GM12878 (cell line): ENCODE measurements at regions not wholly inside any gene's neighbourhood (a gene's known extent, or its start where the extent isn't known, plus 50 kb on each side); places are given as distances from the start of the nearest gene placed in this dataset.

Experiments used
- ATAC-seq: fragments of 200-7000 bp; cut with Tn5 transposase; 3 replicates; pipeline ENCODE4 v1.9.1; 2020; ENCODE audit warnings: mild to moderate bottlenecking, moderate library complexity
- BruUV-seq: library from RNA; stranded (reverse); fragments of 400-500 nt; replicated peaks from 2 replicates; lab custom pipeline; 2021; lab: Mats Ljungman, UMichigan
- CTCF ChIA-PET: fragments of 300-600 bp; sonication (Branson Sonifier 250); formaldehyde crosslinking; extraction: SDS; loops from one replicate; lab custom pipeline; 2021; ENCODE audit warnings: inconsistent platforms; lab: Yijun Ruan, JAX
- POLR2A ChIA-PET: fragments of 350-600 bp; formaldehyde crosslinking; extraction: SDS; loops from one replicate; lab custom pipeline; 2021; ENCODE audit warnings: inconsistent platforms; lab: Charles Lee
- RAD21 ChIA-PET: fragments of 300-600 bp; sonication (Branson Sonifier 250); formaldehyde crosslinking; loops from one replicate; lab custom pipeline; 2023; ENCODE audit warnings: antibody characterized with exemption; ENCODE audit not compliant: unreplicated experiment; lab: Charles Lee
- SMC1A ChIA-PET: fragments of 300-600 bp; sonication (Branson Sonifier 250); formaldehyde crosslinking; loops from one replicate; lab custom pipeline; 2023; ENCODE audit not compliant: unreplicated experiment, uncharacterized antibody; lab: Charles Lee
- DNase-seq: peaks from one replicate; pipeline ENCODE4 v3.0.0-alpha.2; 2011; ENCODE audit warnings: low read depth, low spot score
- FAIRE-seq: peaks from 3 replicates; lab custom pipeline; 2011; peaks lifted over from hg19 to GRCh38; lab: Jason Lieb, UNC
- H2AFZ ChIP-seq: 2 replicates; pipeline ENCODE4 v1.6.0; 2011; ENCODE audit warnings: low read depth, low read length, control low read depth; ENCODE audit not compliant: control insufficient read depth
- H3K27ac ChIP-seq: 2 replicates; pipeline ENCODE4 v1.5.1; 2011; ENCODE audit warnings: control low read depth; ENCODE audit not compliant: control insufficient read depth, insufficient read depth
- H3K27me3 ChIP-seq, 2 experiments: replicated peaks in 1 of 2; 2 replicates each; pipeline versions ENCODE4 v1.6.0 to v1.6.1; 2011; ENCODE audit warnings: low read length in 1 of 2; ENCODE audit not compliant: control insufficient read depth in 2 of 2, insufficient read depth in 2 of 2
- H3K36me3 ChIP-seq, 2 experiments: 2 replicates each; pipeline ENCODE4 v1.5.1; 2011; ENCODE audit warnings: low read length in 1 of 2; ENCODE audit not compliant: control insufficient read depth in 2 of 2, insufficient read depth in 2 of 2
- H3K4me1 ChIP-seq: 2 replicates; pipeline ENCODE4 v1.6.1; 2011; ENCODE audit warnings: mild to moderate bottlenecking, low read length, moderate library complexity, mixed read lengths; ENCODE audit not compliant: control insufficient read depth, insufficient read depth
- H3K4me2 ChIP-seq: 2 replicates; pipeline ENCODE4 v1.6.0; 2011; ENCODE audit warnings: control low read depth; ENCODE audit not compliant: control insufficient read depth, insufficient read depth
- H3K4me3 ChIP-seq: fragments of 200-600 bp; sonication (generic); 2 replicates; pipeline ENCODE4 v1.5.1; 2016
- H3K79me2 ChIP-seq: 2 replicates; pipeline ENCODE4 v1.6.0; 2011; ENCODE audit warnings: low read length; ENCODE audit not compliant: control insufficient read depth, insufficient read depth
- H3K9ac ChIP-seq: 2 replicates; pipeline ENCODE4 v1.8.0; 2011; ENCODE audit warnings: low read length, control low read depth, mixed read lengths; ENCODE audit not compliant: control insufficient read depth, insufficient read depth
- H3K9me3 ChIP-seq: replicated peaks from 3 replicates; pipeline ENCODE4 v1.5.1; 2011; ENCODE audit warnings: mild to moderate bottlenecking, low read length; ENCODE audit not compliant: control insufficient read depth, insufficient read depth
- H4K20me1 ChIP-seq: 2 replicates; pipeline ENCODE4 v1.6.0; 2011; ENCODE audit not compliant: control insufficient read depth, insufficient read depth
- ATF2 ChIP-seq: IDR thresholded peaks from 2 replicates; pipeline ENCODE4 v1.6.1; 2012; ENCODE audit warnings: low read length, inconsistent platforms
- E2F8 ChIP-seq: fragments of 450-650 bp; IDR thresholded peaks from 2 replicates; pipeline ENCODE4 v1.6.1; 2018; ENCODE audit warnings: mild to moderate bottlenecking, low read depth, moderate library complexity; ENCODE audit not compliant: partially characterized antibody
- GABPA ChIP-seq: IDR thresholded peaks from 2 replicates; pipeline ENCODE4 v1.6.1; 2014; ENCODE audit warnings: antibody characterized with exemption, low read depth, mild to moderate bottlenecking, inconsistent platforms
- NBN ChIP-seq: fragments of 450-650 bp; IDR thresholded peaks from 2 replicates; pipeline ENCODE4 v1.6.1; 2016
- NFYA ChIP-seq: IDR thresholded peaks from 2 replicates; pipeline ENCODE4 v1.6.1; 2011; ENCODE audit warnings: low read depth, mild to moderate bottlenecking, low read length, improper control_type of control experiment, borderline replicate concordance
- RBBP5 ChIP-seq: fragments of 200-600 bp; sonication (generic); conservative IDR thresholded peaks from 2 replicates; pipeline ENCODE4 v1.6.1; 2016
- SP1 ChIP-seq: IDR thresholded peaks from one replicate; pipeline ENCODE4 v1.6.1; 2011; ENCODE audit warnings: low read depth, low read length
- TARDBP ChIP-seq: IDR thresholded peaks from 2 replicates; pipeline ENCODE4 v1.6.1; 2016; ENCODE audit warnings: borderline replicate concordance
- TBL1XR1 ChIP-seq: IDR thresholded peaks from 2 replicates; pipeline ENCODE4 v1.6.1; 2012; ENCODE audit warnings: low read depth, low read length, improper control_type of control experiment
- TCF7 ChIP-seq: IDR thresholded peaks from 2 replicates; pipeline ENCODE4 v1.6.1; 2014; ENCODE audit warnings: antibody characterized with exemption, borderline replicate concordance
- USF1 ChIP-seq: IDR thresholded peaks from 2 replicates; pipeline ENCODE4 v1.6.1; 2011; ENCODE audit warnings: borderline replicate concordance, low read depth, mild to moderate bottlenecking, moderate library complexity, mixed read lengths, low read length; ENCODE audit not compliant: insufficient read depth; ENCODE audit errors: extremely low read length
- YY1 ChIP-seq: IDR thresholded peaks from 2 replicates; pipeline ENCODE4 v1.6.1; 2011; ENCODE audit warnings: low read depth, mild to moderate bottlenecking, low read length
- WGBS: methylation state at CpG from one replicate; pipeline ENCODE4 v1.1.6; 2016; ENCODE audit warnings: low lambda C conversion rate; ENCODE audit not compliant: insufficient replicate concordance, insufficient coverage; ENCODE audit errors: missing lambda C conversion rate; 5-methylcytosine and 5-hydroxymethylcytosine counted together
- in situ Hi-C: fragments of 300-500 bp; cut with MboI; formaldehyde crosslinking; loops from 9 replicates; pipeline ENCODE4 v1.14.3; 2018; ENCODE audit warnings: mixed read lengths
- intact Hi-C: fragments of 100-400 bp; cut with micrococcal nuclease; formaldehyde crosslinking; loops from one replicate; pipeline ENCODE4 v1.14.2; 2022; ENCODE audit not compliant: unreplicated experiment

- ChIA-PET RAD21 (interaction anchor here (1.5 kb wide), 1 partner anchor 437 kb away, joined by 3 read pairs; no protein-coding TSS in a partner anchor), POLR2A (no interaction called here)
- in situ Hi-C loops: no loop called here
These were observed 53.3 kb upstream of the ETV6 start for GRCh38 chr12:11596141-11596540.

More at GRCh38 chr12:11596141-11596540, 53.3 kb upstream of the ETV6 start:
- Histone ChIP-seq H3K4me2 (no peak overlapping the region), H3K9me3 (no peaks in the 10 kb centered on the region), H3K4me1 (no peaks in the 10 kb centered on the region; the same call in 1 of the 2 replicates), H4K20me1 (no peaks in the 10 kb centered on the region), H3K36me3 (no peaks in the 10 kb centered on the region), H3K9ac (no peak overlapping the region), H2AFZ (no peak overlapping the region), H3K27me3 (no peaks in the 10 kb centered on the region), H3K27ac (no peak overlapping the region), H3K4me3 (no peak overlapping the region), H3K79me2 (no peaks in the 10 kb centered on the region)
- 58% methylated on average over 1 of the region's 1 CpG for WGBS
- no TSS peak for BruUV-seq
- intact Hi-C loops: no loop called here
- FAIRE-seq: no peak
- ChIA-PET CTCF (interaction anchor here (0.7 kb wide), 1 partner anchor 437 kb away, joined by 3 read pairs; no protein-coding TSS in a partner anchor), SMC1A (interaction anchor here (2.0 kb wide), 1 partner anchor 13 kb away, joined by 7 read pairs; no protein-coding TSS in a partner anchor)
- no peak for TF ChIP-seq YY1
- no peak for TF ChIP-seq ATF2
- TF ChIP-seq USF1: no peak
- TF ChIP-seq E2F8: no peak
- no peak for TF ChIP-seq NBN
- TF ChIP-seq RBBP5: no peak
- TF ChIP-seq SP1: no peak
- TF ChIP-seq NFYA: no peak
- no peak for TF ChIP-seq TCF7
- no peak for TF ChIP-seq GABPA
- TF ChIP-seq TBL1XR1: no peak
- TF ChIP-seq TARDBP: no peak
- no peak for ATAC-seq
- DNase-seq: no peak
